ENCODE measurements at regions not wholly inside any gene's neighbourhood (a gene's known extent, or its start where the extent isn't known, plus 50 kb on each side); places are given as distances from the start of the nearest gene placed in this dataset.

DNA sequence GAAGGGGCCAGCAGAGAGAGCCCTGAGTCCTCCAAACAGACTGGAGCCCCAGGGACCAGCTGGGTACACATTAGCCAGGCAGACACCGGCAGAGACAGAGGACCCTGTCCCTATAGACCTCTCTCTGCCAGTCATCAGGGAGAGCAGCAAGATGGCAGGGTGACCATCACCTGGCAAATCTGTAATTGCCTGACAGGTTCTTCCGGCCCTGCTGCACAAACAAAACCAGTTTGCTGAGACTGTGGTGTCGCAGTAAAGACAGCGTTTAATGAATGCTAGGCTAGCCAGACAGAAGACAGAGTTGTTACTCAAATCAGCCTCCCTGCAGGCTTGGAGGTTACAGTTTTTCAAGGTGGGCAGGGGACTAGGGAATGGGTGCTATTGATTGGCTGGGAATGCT is 618.9 kb downstream of the NPHP4 start:
- no peak for TF ChIP-seq EZH2 (IDR thresholded peaks at IDR 0.05)
- TF ChIP-seq RAD21 (IDR thresholded peaks at IDR 0.05; ENCODE audit: low read depth) = no peak
- no peak for TF ChIP-seq YY1 (IDR thresholded peaks at IDR 0.05; ENCODE audit: extremely low read depth, insufficient replicate concordance, low read depth, low read length)
- TF ChIP-seq, protein P1, sequence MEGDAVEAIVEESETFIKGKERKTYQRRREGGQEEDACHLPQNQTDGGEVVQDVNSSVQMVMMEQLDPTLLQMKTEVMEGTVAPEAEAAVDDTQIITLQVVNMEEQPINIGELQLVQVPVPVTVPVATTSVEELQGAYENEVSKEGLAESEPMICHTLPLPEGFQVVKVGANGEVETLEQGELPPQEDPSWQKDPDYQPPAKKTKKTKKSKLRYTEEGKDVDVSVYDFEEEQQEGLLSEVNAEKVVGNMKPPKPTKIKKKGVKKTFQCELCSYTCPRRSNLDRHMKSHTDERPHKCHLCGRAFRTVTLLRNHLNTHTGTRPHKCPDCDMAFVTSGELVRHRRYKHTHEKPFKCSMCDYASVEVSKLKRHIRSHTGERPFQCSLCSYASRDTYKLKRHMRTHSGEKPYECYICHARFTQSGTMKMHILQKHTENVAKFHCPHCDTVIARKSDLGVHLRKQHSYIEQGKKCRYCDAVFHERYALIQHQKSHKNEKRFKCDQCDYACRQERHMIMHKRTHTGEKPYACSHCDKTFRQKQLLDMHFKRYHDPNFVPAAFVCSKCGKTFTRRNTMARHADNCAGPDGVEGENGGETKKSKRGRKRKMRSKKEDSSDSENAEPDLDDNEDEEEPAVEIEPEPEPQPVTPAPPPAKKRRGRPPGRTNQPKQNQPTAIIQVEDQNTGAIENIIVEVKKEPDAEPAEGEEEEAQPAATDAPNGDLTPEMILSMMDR (IDR thresholded peaks at IDR 0.05 in 2 of 3, conservative IDR thresholded peaks at IDR 0.05 in 1 of 3; ENCODE audit: borderline replicate concordance in 1 of 3, insufficient read depth in 1 of 3, low read depth in 2 of 3, low read length in 2 of 3) = no peak
- TF ChIP-seq POLR2AphosphoS5 (IDR thresholded peaks at IDR 0.05; ENCODE audit: low read depth, low read length) = no peak
- TF ChIP-seq EZH2phosphoT487 (IDR thresholded peaks at IDR 0.05; ENCODE audit: borderline replicate concordance) = no peak
- no peak for TF ChIP-seq SRF (IDR thresholded peaks at IDR 0.05; ENCODE audit: low read depth)
- no peak for TF ChIP-seq POLR2A (IDR thresholded peaks at IDR 0.05; ENCODE audit: borderline replicate concordance, extremely low read depth, insufficient read depth, insufficient read length)

Measured in HCT116 (cell line).